Activated CD4-positive, CD25-positive, alpha-beta regulatory T cell treated with anti-CD3 and anti-CD28 coated beads, Interleukin-2, amount 50 U/mL, for 72 hours (primary cell): ENCODE measurements at regions not wholly inside any gene's neighbourhood (a gene's known extent, or its start where the extent isn't known, plus 50 kb on each side); places are given as distances from the start of the nearest gene placed in this dataset.

Experiments used
- DNase-seq: peaks from one replicate; pipeline ENCODE4 v3.0.0; 2021

GRCh38 chr3:31357451-31357850 is 175.3 kb upstream of the STT3B start:
- no peak for DNase-seq

GRCh38 chr3:31358473-31359070 is 174.2 kb upstream of the STT3B start:
- DNase-seq: no peak

- no peak for DNase-seq
These were observed 171.1 kb upstream of the STT3B start for GRCh38 chr3:31361371-31362273.

GRCh38 chr3:31364188-31364587 is 168.5 kb upstream of the STT3B start:
- DNase-seq: no peak

- DNase-seq: no peak
These were observed 168.0 kb upstream of the STT3B start for GRCh38 chr3:31364711-31365110.

GRCh38 chr3:31367518-31367917 is 165.2 kb upstream of the STT3B start:
- no peak for DNase-seq

- DNase-seq: no peak
These were observed 162.9 kb upstream of the STT3B start for GRCh38 chr3:31369637-31370379.

GRCh38 chr3:31370380-31370666 is 162.4 kb upstream of the STT3B start:
- DNase-seq: no peak

- DNase-seq: no peak
These were observed 162.0 kb upstream of the STT3B start for GRCh38 chr3:31370681-31371080.

- DNase-seq: no peak
These were observed 161.1 kb upstream of the STT3B start for GRCh38 chr3:31371484-31372177.

GRCh38 chr3:31373681-31374080 is 159.0 kb upstream of the STT3B start:
- DNase-seq: no peak

GRCh38 chr3:31377045-31377642 is 155.6 kb upstream of the STT3B start:
- no peak for DNase-seq

- no peak for DNase-seq
These were observed 154.5 kb upstream of the STT3B start for GRCh38 chr3:31378231-31378630.

GRCh38 chr3:31379598-31379997 is 153.1 kb upstream of the STT3B start:
- DNase-seq: no peak

- DNase-seq: no peak
These were observed 149.9 kb upstream of the STT3B start for GRCh38 chr3:31382856-31383255.

GRCh38 chr3:31384117-31384516 is 148.6 kb upstream of the STT3B start:
- no peak for DNase-seq

GRCh38 chr3:31389939-31390338 is 142.8 kb upstream of the STT3B start:
- DNase-seq: no peak

- DNase-seq: no peak
These were observed 142.3 kb upstream of the STT3B start for GRCh38 chr3:31390466-31390865.

- DNase-seq: no peak
These were observed 141.6 kb upstream of the STT3B start for GRCh38 chr3:31391150-31391549.

GRCh38 chr3:31392568-31392967 is 140.2 kb upstream of the STT3B start:
- DNase-seq: no peak

GRCh38 chr3:31399271-31399670 is 133.5 kb upstream of the STT3B start:
- no peak for DNase-seq

- no peak for DNase-seq
These were observed 130.6 kb upstream of the STT3B start for GRCh38 chr3:31402117-31402516.

GRCh38 chr3:31403197-31403596 is 129.5 kb upstream of the STT3B start:
- no peak for DNase-seq
